ENCODE measurements at regions not wholly inside any gene's neighbourhood (a gene's known extent, or its start where the extent isn't known, plus 50 kb on each side); places are given as distances from the start of the nearest gene placed in this dataset.

- no peak overlapping the region for H3K4me2 ChIP-seq (ENCODE audit: insufficient read depth in 1 of 2, low read depth in 2 of 2, low read length in 2 of 2)
- no peak overlapping the region for H2AFZ ChIP-seq (ENCODE audit: low read length)
- POLR2A ChIA-PET (ENCODE audit: partially characterized antibody), result interaction anchor here (1.0 kb wide), 1 partner anchor 10 kb away, joined by 4 read pairs; no protein-coding TSS in a partner anchor
- no peak for TF ChIP-seq SAP30 (IDR thresholded peaks at IDR 0.05; ENCODE audit: insufficient read depth, insufficient replicate concordance, low read length)
- TF ChIP-seq KDM1A (IDR thresholded peaks at IDR 0.05; ENCODE audit: borderline replicate concordance, low read length), result no peak
- no peak for TF ChIP-seq SUZ12 (IDR thresholded peaks at IDR 0.05; ENCODE audit: low read length)
- TF ChIP-seq TEAD4 (IDR thresholded peaks at IDR 0.05; ENCODE audit: low read depth, low read length), result no peak
- no peak for TF ChIP-seq ATF2 (IDR thresholded peaks at IDR 0.05; ENCODE audit: low read length)
- no peak for TF ChIP-seq PHF8 (conservative IDR thresholded peaks at IDR 0.05; ENCODE audit: low read depth, low read length)
- no peak for TF ChIP-seq CREB1 (IDR thresholded peaks at IDR 0.05)
- TF ChIP-seq MAFK (IDR thresholded peaks at IDR 0.05; ENCODE audit: low read depth, low read length), result no peak
- no peak for TF ChIP-seq YY1 (IDR thresholded peaks at IDR 0.05; ENCODE audit: low read depth, low read length)
- TF ChIP-seq FOSL1 (IDR thresholded peaks at IDR 0.05; ENCODE audit: insufficient read depth, low read depth, low read length), result no peak
- no peak for TF ChIP-seq POU5F1 (IDR thresholded peaks at IDR 0.05; ENCODE audit: low read depth, low read length)
- no peak for TF ChIP-seq SP2 (IDR thresholded peaks at IDR 0.05; ENCODE audit: low read length)
- no peak for TF ChIP-seq CHD2 (IDR thresholded peaks at IDR 0.05; ENCODE audit: low read length)
- no peak for TF ChIP-seq ASH2L (IDR thresholded peaks at IDR 0.05; ENCODE audit: low read length)
These were observed 151.1 kb upstream of the TBX3 start for GRCh38 chr12:114835031-114835430.

More at GRCh38 chr12:114835031-114835430, 151.1 kb upstream of the TBX3 start:
- Histone ChIP-seq H3K4me3 (ENCODE audit: extremely low read depth in 1 of 4, insufficient read depth in 2 of 4, low read depth in 3 of 4, low read length in 4 of 4) (no peak overlapping the region), H4K20me1 (replicated peaks in 1 of 2; ENCODE audit: control insufficient read depth in 1 of 2, insufficient read depth in 2 of 2, low read length in 2 of 2) (no peaks in the 10 kb centered on the region), H2AK5ac (ENCODE audit: low read depth, low read length) (no peak overlapping the region), H3K18ac (ENCODE audit: extremely low read depth, low read length) (no peak overlapping the region), H3K23me2 (ENCODE audit: low read depth, low read length) (peaks cover 4% of the 10 kb centered on the region; the same call in 1 of the 2 replicates), H2BK20ac (ENCODE audit: low read length) (no peak overlapping the region), H4K8ac (ENCODE audit: extremely low read depth, insufficient read depth, low read length) (no peak overlapping the region), H3K56ac (replicated peaks; ENCODE audit: insufficient read length, low read depth, low read length) (no peak overlapping the region), H3K14ac (ENCODE audit: insufficient read length) (no peak overlapping the region), H3K79me1 (ENCODE audit: low read depth, low read length) (no peaks in the 10 kb centered on the region), H2BK15ac (ENCODE audit: low read length) (no peak overlapping the region), H3K9ac (replicated peaks in 1 of 4; ENCODE audit: extremely low read depth in 1 of 4, low read depth in 3 of 4, low read length in 3 of 4) (no peak overlapping the region), H3K9me3 (ENCODE audit: insufficient read depth in 2 of 2, low read depth in 1 of 2, low read length in 1 of 2) (peaks cover 3 to 7% of the 10 kb centered on the region in 2 experiments), H4K91ac (replicated peaks; ENCODE audit: insufficient read length, low read length) (no peak overlapping the region), H2BK120ac (replicated peaks; ENCODE audit: low read depth, low read length) (no peak overlapping the region), H2BK12ac (ENCODE audit: low read depth, low read length) (no peak overlapping the region), H3K79me2 (ENCODE audit: control insufficient read depth in 1 of 2, insufficient read depth in 2 of 2, low read length in 2 of 2) (no peaks in the 10 kb centered on the region), H4K5ac (ENCODE audit: insufficient read length, low read depth, low read length) (no peak overlapping the region), H3K27ac (ENCODE audit: low read depth, low read length) (no peak overlapping the region), H3K4ac (replicated peaks; ENCODE audit: insufficient read length, low read depth, low read length) (no peak overlapping the region), H3K4me1 (replicated peaks in 1 of 4; ENCODE audit: control insufficient read depth in 3 of 4, insufficient read depth in 4 of 4, low read length in 3 of 4) (no peaks in the 10 kb centered on the region), H3K23ac (ENCODE audit: insufficient read length) (no peak overlapping the region), H2BK5ac (ENCODE audit: low read depth, low read length) (no peak overlapping the region), H3K36me3 (ENCODE audit: control insufficient read depth in 2 of 4, insufficient read depth in 4 of 4, low read length in 3 of 4) (no peaks in the 10 kb centered on the region), H3K27me3 (replicated peaks in 1 of 4; ENCODE audit: control insufficient read depth in 3 of 4, extremely low read depth in 1 of 4, insufficient read depth in 3 of 4, low read length in 3 of 4) (no peaks in the 10 kb centered on the region)
- DNase-seq (ENCODE audit: low read depth in 1 of 2, low spot score in 2 of 2) (no peak), FAIRE-seq (no peak)
- CTCF ChIA-PET (ENCODE audit: partially characterized antibody), result interaction anchor here (0.8 kb wide), 1 partner anchor 9 kb away, joined by 3 read pairs; no protein-coding TSS in a partner anchor
- 96% methylated on average over 2 of the region's 2 CpGs; no CpG with 5 or more reads in 1 of the 2 experiments for WGBS, 2 experiments (ENCODE audit: extremely low coverage in 1 of 2, insufficient coverage in 1 of 2, insufficient read length in 1 of 2, insufficient replicate concordance in 2 of 2, low coverage in 1 of 2, low lambda C conversion rate in 2 of 2, missing lambda C conversion rate in 1 of 2)

All from H1 (cell line).